Cardiac fibroblast (primary cell): ENCODE measurements at regions not wholly inside any gene's neighbourhood (a gene's known extent, or its start where the extent isn't known, plus 50 kb on each side); places are given as distances from the start of the nearest gene placed in this dataset.
"Not testable (repeated sequence)": the region's sequence is repeated elsewhere in the genome, so short reads cannot be mapped to it uniquely, and the experiment has no call there.

Experiments used
- DNase-seq, 2 donors: peaks; one replicate each; pipeline versions ENCODE4 v3.0.0 to v3.0.0-alpha.2; 2010; ENCODE audit warnings: low read depth in 2 of 2
- H3K4me3 ChIP-seq, 2 donors: replicated peaks in 1 of 2; 1 replicate in 1 of 2; 2 replicates in 1 of 2; pipeline ENCODE4 v1.5.1; 2011; ENCODE audit warnings: low read depth in 2 of 2, low read length in 2 of 2, mild to moderate bottlenecking in 2 of 2, moderate library complexity in 1 of 2
- CTCF ChIP-seq: IDR thresholded peaks from one replicate; pipeline ENCODE4 v1.5.1; 2011; ENCODE audit warnings: low read depth, mild to moderate bottlenecking, low read length, inconsistent platforms

DNA sequence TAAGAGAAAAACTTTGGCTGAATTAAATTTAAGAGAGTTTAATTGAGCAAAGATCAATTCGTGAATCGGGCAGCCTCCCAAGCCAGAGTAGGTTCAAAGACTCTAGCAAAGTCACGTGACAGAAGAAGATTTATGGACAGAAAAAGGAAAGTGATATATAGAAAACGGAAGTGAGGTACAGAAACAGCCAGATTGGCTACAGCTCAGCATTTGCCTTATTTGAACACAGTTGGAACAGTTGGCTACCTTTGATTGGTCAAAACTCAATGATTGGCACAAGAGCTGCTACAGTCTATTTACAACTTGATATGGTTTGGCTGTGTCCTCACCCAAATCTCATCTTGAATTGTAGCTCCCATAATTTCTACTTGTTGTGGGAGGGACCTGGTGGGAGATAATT lies 102.6 kb downstream of the PLG start:
- no peak overlapping the region for H3K4me3 ChIP-seq
- no peak for DNase-seq
- TF ChIP-seq CTCF = no peak

- H3K4me3 ChIP-seq = no peak overlapping the region
- no peak for TF ChIP-seq CTCF
- no peak for DNase-seq
Measured at GRCh38 chr6:160808263-160808662, 106.2 kb downstream of the PLG start.

DNA sequence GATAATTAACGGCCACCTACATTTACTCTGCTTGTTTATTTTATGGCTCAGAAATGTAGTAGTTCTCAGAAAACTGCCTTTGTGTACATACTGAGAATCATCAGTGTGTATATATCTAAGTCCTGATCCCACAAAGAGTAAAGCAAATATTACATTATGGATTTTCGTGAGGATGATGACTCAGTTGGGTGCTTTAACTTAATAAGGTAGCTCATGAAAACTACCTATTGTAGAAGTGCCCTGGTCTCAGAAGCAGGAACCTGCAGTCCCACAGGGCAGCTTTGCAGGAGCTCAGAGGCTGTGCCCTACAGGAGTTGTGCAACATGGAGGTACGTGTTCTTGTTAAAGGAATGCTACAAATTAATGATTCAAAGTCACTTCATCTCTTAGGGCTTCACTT lies 108.2 kb downstream of the PLG start:
- no peak overlapping the region for H3K4me3 ChIP-seq
- no peak for DNase-seq
- TF ChIP-seq CTCF = no peak

DNA sequence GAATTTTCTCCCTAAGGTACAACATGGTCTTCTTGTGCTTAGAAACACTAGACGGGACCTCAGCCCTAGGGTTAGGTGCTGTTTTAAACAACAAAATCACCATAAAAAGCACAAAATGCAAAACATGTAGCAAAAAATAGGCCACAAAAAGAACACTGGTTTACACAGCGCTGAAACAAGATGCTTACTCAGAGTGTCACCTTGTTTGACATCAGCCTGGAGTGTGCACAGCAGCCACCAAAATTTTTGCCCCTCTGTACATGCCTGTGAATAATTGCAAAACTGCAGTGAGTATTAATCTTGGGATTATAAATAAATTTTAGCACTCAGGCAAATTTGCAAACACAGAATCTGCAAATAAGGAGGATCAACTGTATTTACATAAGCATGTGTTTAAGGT lies 110.1 kb downstream of the PLG start:
- H3K4me3 ChIP-seq = no peak overlapping the region
- DNase-seq = no peak
- TF ChIP-seq CTCF = no peak

DNA sequence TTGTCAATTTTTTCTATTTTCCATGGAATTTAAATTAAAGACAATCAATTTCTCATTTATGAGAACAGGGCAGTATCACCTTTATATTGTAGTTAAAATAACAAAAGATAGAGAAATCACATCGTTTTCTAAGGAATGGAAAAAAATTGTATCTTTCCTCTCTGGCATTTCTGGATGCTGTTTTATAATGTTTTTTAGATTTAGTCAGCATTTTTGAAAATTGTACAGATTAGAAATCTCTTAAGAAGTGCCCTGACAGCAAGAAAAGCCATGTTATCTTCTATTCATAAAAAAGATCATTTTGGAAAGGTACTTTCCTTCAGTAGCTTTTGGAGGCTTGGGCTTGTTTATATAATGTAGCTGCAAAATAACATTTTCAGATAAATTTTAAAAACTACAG lies 116.9 kb downstream of the PLG start:
- DNase-seq = no peak
- H3K4me3 ChIP-seq = no peak overlapping the region
- TF ChIP-seq CTCF = no peak

GRCh38 chr6:160820661-160821060 lies 118.6 kb downstream of the PLG start:
- not testable (repeated sequence) for H3K4me3 ChIP-seq, DNase-seq

DNA sequence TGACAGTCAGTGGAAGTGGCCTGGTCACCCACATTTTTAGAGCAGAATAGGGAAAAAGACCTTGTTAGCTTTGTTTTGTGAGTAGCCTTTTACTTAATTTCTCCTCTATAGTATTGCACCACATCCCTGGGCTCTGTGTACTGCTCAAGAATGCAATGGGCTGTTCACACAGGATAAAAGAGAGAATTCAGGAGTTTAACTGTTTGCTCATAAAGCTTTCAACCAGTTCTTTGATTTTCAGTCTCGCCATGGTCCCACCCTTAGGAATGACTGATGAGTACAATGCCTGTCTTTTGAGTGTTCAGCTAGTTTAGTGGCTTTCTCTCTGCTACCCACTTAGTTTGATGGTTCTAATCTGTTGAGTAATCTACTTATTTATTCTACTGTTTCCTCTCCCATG lies 129.7 kb downstream of the PLG start:
- TF ChIP-seq CTCF = no peak
- H3K4me3 ChIP-seq = no peak overlapping the region
- DNase-seq = no peak
